ENCODE measurements at regions not wholly inside any gene's neighbourhood (a gene's known extent, or its start where the extent isn't known, plus 50 kb on each side); places are given as distances from the start of the nearest gene placed in this dataset.

- TF ChIP-seq CTCF (IDR thresholded peaks at IDR 0.05 in 4 of 5, conservative IDR thresholded peaks at IDR 0.05 in 1 of 5) (no peak), POLR2A (IDR thresholded peaks at IDR 0.05) (no peak)
Measured at GRCh38 chr1:222045236-222045635, 303.3 kb upstream of the DUSP10 start.
